H1 (cell line): ENCODE measurements at regions not wholly inside any gene's neighbourhood (a gene's known extent, or its start where the extent isn't known, plus 50 kb on each side); places are given as distances from the start of the nearest gene placed in this dataset.
"Not testable (repeated sequence)": the region's sequence is repeated elsewhere in the genome, so short reads cannot be mapped to it uniquely, and the experiment has no call there.

ENCODE experiments used
- CTCF ChIA-PET: fragments of 300-600 bp; sonication (Branson Sonifier 250); formaldehyde crosslinking; loops from one replicate; lab custom pipeline; 2021; ENCODE audit not compliant: partially characterized antibody; lab: Charles Lee
- POLR2A ChIA-PET: fragments of 300-600 bp; sonication (Branson Sonifier 250); formaldehyde crosslinking; loops from one replicate; lab custom pipeline; 2021; ENCODE audit warnings: inconsistent platforms; ENCODE audit not compliant: partially characterized antibody; lab: Charles Lee
- DNase-seq, 2 experiments: peaks; one replicate each; pipeline versions ENCODE4 v3.0.0 to v3.0.0-alpha.2; 2010 to 2022; ENCODE audit warnings: low spot score in 2 of 2, low read depth in 1 of 2, mixed read lengths in 1 of 2
- FAIRE-seq: peaks from 2 replicates; lab custom pipeline; 2011; peaks lifted over from hg19 to GRCh38; lab: Jason Lieb, UNC
- H2AFZ ChIP-seq: 2 replicates; pipeline ENCODE4 v1.8.1; 2012; ENCODE audit warnings: low read length, inconsistent platforms
- H2AK5ac ChIP-seq: 2 replicates; pipeline ENCODE4 v1.6.1; 2013; ENCODE audit warnings: low read depth, low read length
- H2BK120ac ChIP-seq: replicated peaks from 2 replicates; pipeline ENCODE3; 2013; ENCODE audit warnings: low read depth, low read length, inconsistent platforms
- H2BK12ac ChIP-seq: 2 replicates; pipeline ENCODE4 v1.6.1; 2013; ENCODE audit warnings: low read depth, low read length
- H2BK15ac ChIP-seq: 2 replicates; pipeline ENCODE4 v1.6.1; 2013; ENCODE audit warnings: low read length
- H2BK20ac ChIP-seq: 2 replicates; pipeline ENCODE4 v1.6.1; 2013; ENCODE audit warnings: low read length
- H2BK5ac ChIP-seq: 2 replicates; pipeline ENCODE4 v1.6.1; 2013; ENCODE audit warnings: low read depth, low read length
- H3K14ac ChIP-seq: 2 replicates; pipeline ENCODE4 v1.6.1; 2013; ENCODE audit warnings: inconsistent platforms; ENCODE audit not compliant: insufficient read length
- H3K18ac ChIP-seq: 2 replicates; pipeline ENCODE4 v1.6.1; 2013; ENCODE audit warnings: low read length; ENCODE audit errors: extremely low read depth
- H3K23ac ChIP-seq: 2 replicates; pipeline ENCODE4 v1.6.1; 2013; ENCODE audit warnings: inconsistent platforms; ENCODE audit not compliant: insufficient read length
- H3K23me2 ChIP-seq: 2 replicates; pipeline ENCODE4 v1.6.1; 2013; ENCODE audit warnings: low read depth, low read length
- H3K27ac ChIP-seq: 2 replicates; pipeline ENCODE4 v1.6.1; 2011; ENCODE audit warnings: low read depth, low read length, inconsistent platforms
- H3K27me3 ChIP-seq, 4 experiments: replicated peaks in 1 of 4; 1 replicate in 1 of 4; 2 replicates in 3 of 4; pipeline versions ENCODE4 v1.6.1 to v1.8.1; 2011 to 2013; ENCODE audit warnings: low read length in 3 of 4, mild to moderate bottlenecking in 3 of 4, inconsistent platforms in 2 of 4, mixed read lengths in 2 of 4, moderate library complexity in 1 of 4; ENCODE audit not compliant: control insufficient read depth in 3 of 4, insufficient read depth in 3 of 4; ENCODE audit errors: extremely low read depth in 1 of 4
- H3K36me3 ChIP-seq, 4 experiments: 2 replicates each; pipeline versions ENCODE4 v1.6.1 to v1.8.1; 2011 to 2013; ENCODE audit warnings: mild to moderate bottlenecking in 4 of 4, low read length in 3 of 4, moderate library complexity in 2 of 4, control low read depth in 1 of 4, inconsistent platforms in 1 of 4; ENCODE audit not compliant: insufficient read depth in 4 of 4, control insufficient read depth in 2 of 4
- H3K4ac ChIP-seq: replicated peaks from 2 replicates; pipeline ENCODE3; 2013; ENCODE audit warnings: low read length, low read depth, mixed read lengths, inconsistent platforms; ENCODE audit not compliant: insufficient read length
- H3K4me1 ChIP-seq, 4 experiments: replicated peaks in 1 of 4; 1 replicate in 1 of 4; 2 replicates in 3 of 4; pipeline versions ENCODE4 v1.6.1 to v1.8.1; 2011 to 2013; ENCODE audit warnings: low read length in 3 of 4, inconsistent platforms in 2 of 4, mixed read lengths in 1 of 4; ENCODE audit not compliant: insufficient read depth in 4 of 4, control insufficient read depth in 3 of 4
- H3K4me2 ChIP-seq, 2 experiments: 2 replicates each; pipeline versions ENCODE4 v1.6.1 to v1.8.1; 2011 to 2013; ENCODE audit warnings: low read depth in 2 of 2, low read length in 2 of 2, control low read depth in 1 of 2, inconsistent platforms in 1 of 2, mild to moderate bottlenecking in 1 of 2; ENCODE audit not compliant: insufficient read depth in 1 of 2
- H3K4me3 ChIP-seq, 4 experiments: fragments of 200-600, 300-600 bp in 1 of 4; sonication (generic), shearing (Covaris generic), sonication (Bioruptor Twin) in 1 of 4; 2 replicates each; pipeline versions ENCODE4 v1.5.1 to v1.8.1; 2011 to 2016; ENCODE audit warnings: low read length in 4 of 4, low read depth in 3 of 4, control low read depth in 2 of 4, inconsistent platforms in 2 of 4, mild to moderate bottlenecking in 2 of 4, mixed read lengths in 1 of 4, moderate library complexity in 1 of 4; ENCODE audit not compliant: insufficient read depth in 2 of 4; ENCODE audit errors: extremely low read depth in 1 of 4
- H3K56ac ChIP-seq: replicated peaks from 2 replicates; pipeline ENCODE3; 2013; ENCODE audit warnings: low read depth, mild to moderate bottlenecking, mixed read lengths, low read length, inconsistent platforms; ENCODE audit not compliant: insufficient read length
- H3K79me1 ChIP-seq: 2 replicates; pipeline ENCODE4 v1.6.1; 2013; ENCODE audit warnings: low read depth, low read length, control low read depth
- H3K79me2 ChIP-seq, 2 experiments: 2 replicates each; pipeline versions ENCODE4 v1.6.1 to v1.8.1; 2012 to 2013; ENCODE audit warnings: low read length in 2 of 2, mild to moderate bottlenecking in 2 of 2, inconsistent platforms in 1 of 2; ENCODE audit not compliant: insufficient read depth in 2 of 2, control insufficient read depth in 1 of 2
- H3K9ac ChIP-seq, 4 experiments: replicated peaks in 1 of 4; 1 replicate in 1 of 4; 2 replicates in 3 of 4; pipeline versions ENCODE4 v1.6.1 to v1.8.1; 2011 to 2013; ENCODE audit warnings: low read depth in 3 of 4, low read length in 3 of 4, control low read depth in 2 of 4, mild to moderate bottlenecking in 2 of 4, moderate library complexity in 2 of 4, inconsistent platforms in 1 of 4; ENCODE audit errors: extremely low read depth in 1 of 4
- H3K9me3 ChIP-seq, 2 experiments: 2 replicates each; pipeline versions ENCODE4 v1.6.1 to v1.8.1; 2012 to 2013; ENCODE audit warnings: mild to moderate bottlenecking in 2 of 2, moderate library complexity in 2 of 2, control low read depth in 1 of 2, inconsistent platforms in 1 of 2, low read depth in 1 of 2, low read length in 1 of 2, mixed read lengths in 1 of 2; ENCODE audit not compliant: insufficient read depth in 2 of 2
- H4K20me1 ChIP-seq, 2 experiments: replicated peaks in 1 of 2; 2 replicates each; pipeline versions ENCODE3 to v1.8.1; 2011 to 2013; ENCODE audit warnings: inconsistent platforms in 2 of 2, low read length in 2 of 2, mild to moderate bottlenecking in 1 of 2; ENCODE audit not compliant: insufficient read depth in 2 of 2, control insufficient read depth in 1 of 2
- H4K5ac ChIP-seq: 2 replicates; pipeline ENCODE4 v1.6.1; 2013; ENCODE audit warnings: low read length, low read depth, mixed read lengths, inconsistent platforms; ENCODE audit not compliant: insufficient read length
- H4K8ac ChIP-seq: 2 replicates; pipeline ENCODE4 v1.8.0; 2013; ENCODE audit warnings: mild to moderate bottlenecking, moderate library complexity, low read length, inconsistent platforms; ENCODE audit not compliant: insufficient read depth; ENCODE audit errors: extremely low read depth
- H4K91ac ChIP-seq: replicated peaks from 2 replicates; pipeline ENCODE3; 2013; ENCODE audit warnings: low read length, mixed read lengths, inconsistent platforms; ENCODE audit not compliant: insufficient read length
- WGBS, 2 experiments: shearing (Covaris generic) in 1 of 2; methylation state at CpG; one replicate each; pipeline versions ENCODE4 v1.1.6 to v1.1.7; 2013 to 2015; ENCODE audit warnings: low lambda C conversion rate in 2 of 2, mixed read lengths in 2 of 2, inconsistent platforms in 1 of 2, low coverage in 1 of 2, missing lambda C conversion rate in 1 of 2; ENCODE audit not compliant: insufficient replicate concordance in 2 of 2, insufficient coverage in 1 of 2, insufficient read length in 1 of 2; ENCODE audit errors: extremely low coverage in 1 of 2, missing lambda C conversion rate in 1 of 2; 5-methylcytosine and 5-hydroxymethylcytosine counted together

DNA sequence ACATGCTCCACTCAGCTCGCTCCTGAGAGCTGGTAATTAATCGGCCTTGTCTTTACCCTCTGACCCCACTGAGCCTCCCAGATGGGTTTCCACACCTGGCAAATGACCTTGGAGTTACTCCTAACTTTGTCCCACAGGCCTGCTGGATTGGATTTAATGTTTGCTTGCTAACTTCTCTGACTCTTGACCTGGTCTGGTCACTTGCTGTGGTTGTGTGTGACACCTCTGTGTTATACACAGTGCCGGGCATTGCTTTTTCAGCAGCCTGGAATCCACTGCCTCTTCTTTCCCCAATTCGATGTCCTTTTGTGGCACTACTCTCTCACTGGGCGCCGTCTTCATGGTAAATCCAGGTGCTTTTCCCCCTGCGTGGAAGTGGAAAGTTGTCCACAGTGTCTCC, 145.8 kb upstream of the PLGLB2 start:
- H3K4me1 ChIP-seq, H3K4ac ChIP-seq, CTCF ChIA-PET, DNase-seq, H2BK5ac ChIP-seq, H2AFZ ChIP-seq, H2AK5ac ChIP-seq, H4K91ac ChIP-seq, POLR2A ChIA-PET, H3K79me1 ChIP-seq, H3K18ac ChIP-seq, H3K27me3 ChIP-seq, H2BK12ac ChIP-seq, H3K9me3 ChIP-seq, H3K4me2 ChIP-seq, H2BK15ac ChIP-seq, H3K56ac ChIP-seq, H3K9ac ChIP-seq, H3K79me2 ChIP-seq, FAIRE-seq, H3K23ac ChIP-seq, H4K20me1 ChIP-seq, H3K14ac ChIP-seq, H3K23me2 ChIP-seq, H4K5ac ChIP-seq, H3K36me3 ChIP-seq, H2BK20ac ChIP-seq, H3K4me3 ChIP-seq, H2BK120ac ChIP-seq, H4K8ac ChIP-seq, H3K27ac ChIP-seq: not testable (repeated sequence)
- no CpG with 5 or more reads among the region's 7 CpGs for WGBS, 2 experiments

DNA sequence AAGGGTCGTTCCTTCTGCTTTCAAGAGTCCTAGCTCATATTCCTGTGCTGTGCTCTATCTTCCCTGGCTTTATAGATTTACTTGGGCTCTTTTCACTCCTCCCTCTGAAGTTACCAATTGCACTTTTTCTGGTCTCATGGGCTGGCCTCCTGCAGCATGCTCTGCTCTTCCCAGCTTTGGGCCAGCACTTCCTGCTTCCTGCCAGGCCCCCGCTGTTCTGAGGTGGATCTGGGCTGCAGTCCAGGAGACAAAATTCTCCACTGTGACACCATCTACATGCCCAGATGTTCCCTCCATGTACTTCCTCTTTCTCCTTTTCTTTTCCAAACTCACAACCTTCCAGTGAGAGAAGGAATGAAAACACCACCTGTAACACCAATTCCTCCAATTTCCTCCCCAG, 145.2 kb upstream of the PLGLB2 start:
- H3K14ac ChIP-seq, H3K27ac ChIP-seq, H3K36me3 ChIP-seq, H2BK120ac ChIP-seq, H2BK20ac ChIP-seq, H3K4me2 ChIP-seq, H2BK12ac ChIP-seq, H4K5ac ChIP-seq, H2BK5ac ChIP-seq, DNase-seq, H4K8ac ChIP-seq, H3K4me1 ChIP-seq, H2BK15ac ChIP-seq, H3K18ac ChIP-seq, H4K91ac ChIP-seq, FAIRE-seq, H3K56ac ChIP-seq, H2AK5ac ChIP-seq, H3K4ac ChIP-seq, H4K20me1 ChIP-seq, H2AFZ ChIP-seq, H3K4me3 ChIP-seq, POLR2A ChIA-PET, H3K27me3 ChIP-seq, H3K9me3 ChIP-seq, H3K23me2 ChIP-seq, H3K23ac ChIP-seq, H3K9ac ChIP-seq, H3K79me2 ChIP-seq, H3K79me1 ChIP-seq, CTCF ChIA-PET: not testable (repeated sequence)
- WGBS, 2 experiments, result no CpG with 5 or more reads among the region's 2 CpGs
